GM18951 (cell line): ENCODE measurements at regions not wholly inside any gene's neighbourhood (a gene's known extent, or its start where the extent isn't known, plus 50 kb on each side); places are given as distances from the start of the nearest gene placed in this dataset.
"Not testable (repeated sequence)": the region's sequence is repeated elsewhere in the genome, so short reads cannot be mapped to it uniquely, and the experiment has no call there.

Experiments used
- in situ Hi-C: fragments of 300-500 bp; cut with MboI; formaldehyde crosslinking; loops from one replicate; pipeline ENCODE4 v1.12.0; 2022; ENCODE audit warnings: low sequenced_read_pairs, mixed read lengths, inconsistent platforms; ENCODE audit not compliant: unreplicated experiment

DNA sequence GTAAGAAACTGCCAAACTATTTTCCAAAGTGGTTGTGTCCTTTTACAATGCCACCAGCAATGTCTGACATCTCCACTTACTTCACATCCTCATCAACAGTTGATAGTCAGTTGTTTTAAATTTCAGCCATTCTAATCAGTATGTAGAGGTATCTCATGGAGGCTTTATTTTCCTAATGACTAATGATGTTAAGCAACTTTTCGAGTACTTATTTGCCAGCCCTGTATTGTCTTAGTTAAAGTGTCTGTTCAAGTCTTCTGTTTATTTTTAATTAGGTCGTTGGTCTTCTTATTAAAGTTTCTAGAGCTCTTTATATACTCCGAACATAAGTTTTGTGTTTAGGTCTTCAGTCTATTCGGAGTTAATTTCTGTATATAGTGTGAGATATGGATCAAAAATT lies 54.9 kb upstream of the NBPF12 start:
- in situ Hi-C loops = not testable (repeated sequence)

DNA sequence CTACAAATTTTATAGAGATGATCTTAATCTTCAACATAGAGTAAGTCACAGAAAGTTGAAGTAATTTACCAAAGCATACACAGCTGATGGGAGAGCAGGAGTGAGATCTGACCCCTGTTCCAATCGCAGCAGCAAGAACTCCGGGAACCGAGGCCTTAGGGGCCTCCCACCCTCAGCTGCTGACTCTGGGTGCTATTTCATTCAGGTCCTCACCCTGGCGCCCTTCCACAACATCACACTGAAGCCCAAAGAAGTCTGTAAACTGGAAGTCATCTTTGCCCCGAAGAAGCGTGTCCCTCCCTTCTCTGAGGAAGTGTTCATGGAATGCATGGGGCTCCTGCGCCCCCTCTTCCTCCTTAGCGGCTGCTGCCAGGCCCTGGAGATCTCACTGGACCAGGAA lies 57.0 kb upstream of the NBPF12 start:
- in situ Hi-C loops = not testable (repeated sequence)

DNA sequence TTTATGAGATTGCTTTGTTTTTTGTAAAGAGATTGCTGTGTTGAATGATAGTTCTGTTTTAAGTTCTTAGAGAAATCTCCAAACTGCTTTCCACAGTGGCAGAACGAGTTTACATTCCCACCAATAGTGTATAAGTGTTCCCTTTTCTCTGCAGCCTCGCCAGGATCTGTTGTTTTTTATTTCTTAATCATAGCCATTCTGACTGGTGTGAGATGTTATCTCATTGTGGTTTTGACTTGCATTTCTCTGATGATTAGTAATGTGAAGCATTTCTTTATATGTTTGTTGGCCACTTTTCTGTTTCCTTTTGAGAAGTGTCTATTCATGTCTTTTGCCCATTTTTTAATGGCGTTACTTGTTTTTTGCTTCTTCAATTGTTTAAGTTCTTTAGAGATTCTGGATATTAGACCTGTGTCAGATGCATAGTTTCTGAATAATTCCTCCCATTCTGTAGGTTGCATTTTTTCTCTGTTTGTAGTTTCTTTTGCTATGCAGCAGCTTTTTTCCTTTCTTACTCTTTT lies 74.3 kb upstream of the NBPF12 start:
- in situ Hi-C loops = not testable (repeated sequence)

DNA sequence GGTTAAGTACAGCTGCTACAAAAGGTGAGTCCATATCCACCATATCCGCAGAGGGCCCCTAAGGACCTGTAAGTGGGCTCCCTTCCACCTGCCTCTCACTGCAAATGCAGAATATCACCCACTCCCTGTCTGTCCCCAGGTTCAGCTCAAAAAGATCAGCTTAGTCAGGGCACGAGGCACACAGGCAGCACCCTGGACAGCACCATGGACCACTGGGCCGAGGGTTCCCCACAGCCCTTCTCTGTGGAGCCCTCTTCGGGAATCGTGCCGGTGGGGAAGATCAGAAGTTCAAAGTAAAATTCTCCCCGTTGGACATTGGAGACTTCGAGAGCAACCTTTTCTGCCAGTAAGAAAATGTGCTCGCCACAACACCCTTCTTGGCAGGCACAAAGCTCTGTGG lies 85.0 kb upstream of the NBPF12 start:
- in situ Hi-C loops = not testable (repeated sequence)

DNA sequence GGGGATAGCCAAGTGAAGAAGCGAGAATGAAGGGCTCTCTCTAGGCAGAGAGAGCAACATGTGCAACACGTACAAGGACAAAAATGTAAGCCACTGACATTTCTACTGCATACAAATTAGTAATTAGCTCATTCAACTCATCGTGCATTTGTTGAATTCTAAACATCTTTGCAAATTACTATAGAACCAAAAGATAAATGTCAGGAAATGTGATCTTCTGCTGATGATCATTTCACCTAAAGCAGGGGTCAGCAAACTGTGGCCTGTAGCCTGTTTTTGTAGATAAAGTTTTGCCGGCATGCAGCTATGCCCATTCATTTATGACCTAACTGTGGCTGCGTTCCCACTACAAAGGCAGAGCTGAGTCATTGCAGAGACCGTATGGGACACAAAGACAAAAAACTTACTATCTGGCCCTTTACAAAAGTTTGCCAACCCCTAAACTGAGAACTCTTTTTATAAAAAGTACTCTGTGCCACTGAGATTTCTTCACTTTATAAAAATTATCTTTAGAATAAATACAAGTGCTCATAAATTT lies 87.7 kb upstream of the NBPF12 start:
- in situ Hi-C loops = not testable (repeated sequence)

DNA sequence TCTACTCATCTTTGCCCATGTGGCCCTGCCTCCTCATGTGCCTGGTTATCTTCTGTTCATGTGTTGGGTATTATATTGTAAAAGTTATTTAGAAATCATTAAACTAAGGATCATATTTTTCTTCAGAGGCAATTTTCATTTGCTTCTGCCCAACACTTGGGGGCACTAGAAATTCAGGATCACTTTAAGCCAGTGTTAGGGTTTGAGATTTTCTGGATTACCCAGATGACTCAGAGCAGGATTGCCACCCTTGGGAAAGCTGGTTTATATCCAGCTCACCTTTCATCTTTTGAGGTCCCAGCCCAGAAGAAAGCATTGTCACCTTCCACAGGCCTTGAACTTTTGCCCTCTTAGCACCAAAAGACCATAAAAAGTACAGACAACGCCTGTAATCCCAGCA lies 99.4 kb upstream of the NBPF12 start:
- in situ Hi-C loops = not testable (repeated sequence)

DNA sequence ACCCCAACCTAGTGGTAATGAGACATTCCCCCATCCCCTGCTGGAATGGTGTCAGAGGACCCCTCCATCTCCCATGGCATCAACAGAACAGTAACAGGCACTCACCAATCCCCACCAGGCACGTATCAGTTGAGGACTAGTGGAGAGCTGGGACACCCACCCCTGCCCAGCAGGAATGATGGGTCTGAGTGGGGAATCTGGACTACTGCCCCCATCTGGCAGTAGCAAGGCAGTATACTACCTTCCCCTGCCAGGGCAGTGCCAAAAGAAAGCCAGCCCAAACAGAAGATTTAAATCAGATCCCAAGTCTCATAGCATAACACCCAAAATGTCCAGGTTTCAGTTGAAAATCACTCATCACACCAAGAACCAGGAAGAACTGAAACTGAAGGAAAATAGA lies 111.2 kb upstream of the NBPF12 start:
- in situ Hi-C loops = not testable (repeated sequence)

DNA sequence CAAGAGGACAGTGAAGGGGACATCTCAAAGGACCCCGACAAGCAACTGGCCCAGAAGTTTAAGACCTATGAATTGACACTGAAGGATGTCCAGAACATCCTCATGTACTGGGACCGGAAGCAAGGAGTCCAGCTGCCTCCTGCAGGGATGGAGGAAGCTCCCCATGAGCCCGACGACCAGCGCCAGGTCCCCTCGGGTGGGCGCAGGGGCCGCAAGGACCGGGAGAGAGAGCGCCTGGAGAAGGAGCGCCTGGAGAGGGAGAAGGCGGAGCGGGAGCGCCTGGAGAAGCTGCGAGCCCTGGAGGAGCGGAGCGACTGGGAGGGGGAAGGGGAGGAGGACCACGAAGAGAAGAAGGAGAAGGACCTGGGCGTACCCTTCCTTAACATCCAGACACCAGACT lies 143.9 kb upstream of the NBPF12 start:
- in situ Hi-C loops = not testable (repeated sequence)

DNA sequence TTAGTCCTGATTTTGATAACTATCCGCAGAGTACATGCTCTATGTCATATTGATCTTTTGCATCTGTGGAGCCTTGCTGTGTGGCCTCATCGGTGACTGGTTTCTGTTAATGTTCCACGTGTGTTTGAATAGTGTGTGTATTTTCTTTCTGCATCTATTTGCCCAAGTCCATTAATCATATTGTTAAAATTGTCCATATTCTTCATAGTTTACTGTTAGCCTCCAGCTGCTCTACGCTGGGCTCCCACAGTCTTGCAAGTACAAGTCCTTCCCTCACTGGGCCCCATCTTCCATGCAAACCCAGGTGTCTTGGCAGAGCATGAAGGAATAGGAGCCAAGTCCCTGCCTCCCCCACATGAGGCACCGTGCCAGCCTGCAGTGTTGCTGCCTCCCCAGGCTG lies 145.4 kb upstream of the NBPF12 start:
- in situ Hi-C loops = not testable (repeated sequence)

DNA sequence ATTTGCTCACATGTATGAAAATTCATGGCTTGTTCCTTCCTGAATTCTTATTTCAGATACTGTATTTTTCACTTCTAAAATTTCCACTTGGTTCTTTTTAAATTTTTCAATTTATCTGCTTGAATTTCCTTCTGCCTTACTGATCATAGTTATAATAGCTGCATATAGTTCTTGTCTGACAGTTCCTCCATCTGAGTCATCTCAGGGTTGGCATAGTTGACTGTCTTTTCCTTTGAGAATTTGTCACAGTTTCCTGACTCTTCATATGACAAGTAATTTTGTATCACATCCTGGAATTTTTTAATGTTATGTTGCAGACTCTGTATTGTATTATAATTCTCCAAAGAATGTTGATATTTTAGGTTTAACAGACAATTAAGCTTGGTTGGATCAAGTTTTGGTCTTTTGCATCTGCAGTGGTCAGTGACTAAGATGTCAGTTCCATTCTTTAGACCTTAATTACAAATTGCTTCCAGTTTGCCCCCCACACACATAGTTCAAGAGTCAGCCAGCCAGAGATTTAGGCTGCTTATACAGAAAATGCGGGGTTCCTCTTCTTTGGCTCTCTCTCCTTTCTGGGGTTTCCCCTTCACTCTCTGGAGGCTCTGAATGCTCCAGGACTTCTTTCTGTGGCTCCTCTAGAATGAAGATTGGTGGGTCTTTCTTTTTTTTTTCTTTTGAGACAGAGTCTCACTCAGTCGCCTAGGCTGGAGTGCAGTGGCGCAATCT lies 153.7 kb upstream of the NBPF12 start:
- in situ Hi-C loops = not testable (repeated sequence)

DNA sequence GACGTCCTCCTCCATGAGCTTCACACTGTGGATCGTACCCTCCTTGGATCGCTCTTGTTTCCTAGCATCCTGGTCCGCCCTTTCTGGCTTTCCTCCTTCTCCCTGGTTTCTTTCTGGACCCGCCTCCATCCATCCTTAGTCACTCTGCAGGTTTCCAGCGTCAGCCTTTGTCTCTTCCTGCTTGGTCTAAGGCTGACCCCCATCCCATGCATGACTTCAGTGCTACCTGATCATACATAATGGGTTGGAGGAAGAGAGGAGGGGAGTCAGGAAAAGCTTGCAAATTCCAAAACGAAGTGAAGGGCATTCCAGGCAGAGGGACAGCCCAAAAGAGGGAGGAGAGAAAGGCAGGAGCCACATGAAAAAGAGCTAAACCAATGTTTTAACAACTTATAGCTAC lies 156.9 kb upstream of the NBPF12 start:
- in situ Hi-C loops = not testable (repeated sequence)

DNA sequence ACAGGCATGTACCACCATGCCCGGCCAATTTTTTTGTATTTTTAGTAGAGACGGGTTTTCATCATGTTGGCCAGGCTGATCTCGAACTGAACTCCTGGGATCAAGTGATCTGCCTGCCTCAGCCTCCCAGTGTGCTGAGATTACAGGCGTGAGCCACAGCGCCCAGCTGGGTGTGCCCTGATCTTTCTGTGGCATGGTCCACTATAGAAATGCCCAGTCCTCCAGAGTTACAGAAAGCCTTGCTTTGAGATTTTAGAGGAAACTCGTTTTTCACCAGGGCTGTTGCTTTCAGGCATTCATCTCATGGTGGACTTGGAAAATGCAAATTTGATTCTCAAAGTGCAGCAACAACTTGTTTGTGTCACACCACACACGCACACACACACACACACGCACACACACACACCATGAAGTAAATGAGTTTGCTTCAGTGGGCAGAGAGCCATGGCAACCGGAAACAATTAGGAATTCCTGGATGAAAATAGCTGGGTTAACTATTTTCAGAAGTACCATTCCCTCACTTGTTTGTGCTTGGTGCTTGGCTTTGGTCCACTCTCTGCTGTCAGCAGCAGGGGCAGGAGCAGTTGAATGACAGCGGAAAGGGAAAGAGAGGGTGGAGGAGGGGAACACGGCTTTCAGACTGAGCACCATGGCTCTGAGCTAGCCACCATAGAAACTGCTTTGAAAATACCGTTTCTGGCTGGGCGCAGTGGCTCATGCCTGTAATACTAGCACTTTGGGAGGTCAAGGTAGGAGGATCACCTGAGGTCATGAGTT lies 160.1 kb upstream of the NBPF12 start:
- in situ Hi-C loops = not testable (repeated sequence)

DNA sequence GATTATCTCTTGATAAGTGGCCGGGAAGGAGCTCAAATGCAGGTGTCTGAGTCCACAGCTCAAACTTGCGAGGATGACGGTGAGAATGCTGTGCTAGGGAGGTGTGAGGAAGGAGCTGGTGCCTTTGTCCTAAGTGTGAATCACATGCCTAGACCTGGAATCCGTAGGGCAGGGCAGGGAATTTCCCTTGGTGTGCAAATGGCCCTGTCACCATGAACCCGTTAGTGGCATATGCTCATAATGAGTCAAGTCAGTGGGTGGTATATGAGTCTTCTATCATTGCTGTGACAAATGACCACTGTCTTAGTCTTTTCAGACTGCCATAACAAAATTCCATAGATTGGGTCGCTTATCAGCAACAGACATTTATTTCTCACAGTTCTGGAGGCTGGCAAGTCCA lies 163.1 kb upstream of the NBPF12 start:
- in situ Hi-C loops = not testable (repeated sequence)

DNA sequence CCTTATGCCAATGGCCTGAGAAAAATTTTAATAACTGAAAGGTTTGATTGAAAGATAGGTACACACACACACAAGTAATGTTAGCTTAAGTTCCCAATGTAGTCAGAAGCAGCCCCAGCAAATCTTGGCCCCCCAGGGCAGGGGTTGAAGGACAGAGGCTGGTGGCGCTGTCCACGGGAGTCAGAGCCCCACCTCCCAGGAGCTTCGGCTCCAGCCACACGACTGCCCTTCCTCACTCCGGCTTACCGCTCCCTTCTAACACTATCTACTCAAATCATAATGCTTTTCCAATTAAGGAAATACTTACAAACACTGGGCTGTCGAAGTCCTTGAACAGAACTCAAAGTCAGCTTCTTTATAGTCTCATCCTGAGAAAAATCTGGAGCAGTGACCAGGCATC lies 163.9 kb upstream of the NBPF12 start:
- in situ Hi-C loops = not testable (repeated sequence)

DNA sequence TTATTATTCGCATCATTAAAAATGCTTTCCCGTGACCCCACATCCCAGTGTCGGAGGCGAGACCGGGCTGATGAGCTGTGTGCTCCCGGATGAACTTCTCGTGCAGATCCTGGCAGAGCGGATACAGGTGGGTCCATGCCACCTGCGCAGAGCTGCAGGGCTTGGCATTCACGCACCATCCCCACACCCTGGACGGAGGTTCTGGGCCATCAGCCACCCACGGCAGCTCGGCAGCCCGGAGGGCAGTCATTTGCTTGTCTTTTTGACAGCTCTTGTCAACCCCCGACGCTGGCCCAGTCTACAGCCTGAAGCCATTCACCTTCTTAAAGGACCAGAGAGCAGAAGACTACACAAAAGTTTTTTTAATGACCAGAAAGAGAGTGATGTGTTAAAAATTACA lies 166.7 kb upstream of the NBPF12 start:
- in situ Hi-C loops = not testable (repeated sequence)

DNA sequence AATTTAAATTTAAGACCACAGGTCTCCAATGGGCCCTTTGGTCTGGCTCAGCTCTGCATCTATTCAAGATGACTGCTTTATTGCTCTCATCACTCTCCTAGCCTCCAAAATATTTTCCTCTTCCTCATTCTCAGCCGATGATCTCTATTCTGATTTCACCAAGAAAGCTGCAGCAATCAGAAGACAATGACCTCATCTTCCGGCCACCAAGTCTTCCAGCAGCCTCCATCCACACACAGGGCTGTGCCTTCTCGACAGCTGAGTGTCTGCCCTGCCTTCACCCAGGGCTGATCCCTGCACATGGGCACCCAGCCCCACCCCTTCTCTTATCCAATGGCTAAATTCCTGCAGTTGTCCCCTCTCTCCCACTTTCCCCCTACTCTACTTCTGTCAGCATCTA lies 167.1 kb upstream of the NBPF12 start:
- in situ Hi-C loops = not testable (repeated sequence)

DNA sequence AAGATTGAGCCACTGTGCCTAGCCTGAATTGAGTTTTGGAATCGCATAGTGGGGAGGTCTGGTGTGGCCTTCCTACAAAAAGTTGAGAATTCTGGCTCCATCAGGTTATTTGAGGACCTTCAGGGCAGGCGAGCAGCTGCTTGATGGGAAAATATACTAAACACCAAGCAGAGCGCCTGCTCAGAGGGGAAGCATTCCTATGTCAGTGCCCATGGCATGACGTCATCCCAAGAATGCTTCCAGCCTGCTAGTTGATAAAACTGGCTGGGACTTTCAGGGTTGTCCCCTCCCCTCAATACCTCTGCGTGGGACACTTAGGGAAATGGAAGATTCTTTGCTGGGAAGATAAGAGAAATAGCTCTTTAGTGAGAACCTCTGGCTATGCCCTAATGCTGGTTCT lies 174.9 kb upstream of the NBPF12 start:
- in situ Hi-C loops = not testable (repeated sequence)

DNA sequence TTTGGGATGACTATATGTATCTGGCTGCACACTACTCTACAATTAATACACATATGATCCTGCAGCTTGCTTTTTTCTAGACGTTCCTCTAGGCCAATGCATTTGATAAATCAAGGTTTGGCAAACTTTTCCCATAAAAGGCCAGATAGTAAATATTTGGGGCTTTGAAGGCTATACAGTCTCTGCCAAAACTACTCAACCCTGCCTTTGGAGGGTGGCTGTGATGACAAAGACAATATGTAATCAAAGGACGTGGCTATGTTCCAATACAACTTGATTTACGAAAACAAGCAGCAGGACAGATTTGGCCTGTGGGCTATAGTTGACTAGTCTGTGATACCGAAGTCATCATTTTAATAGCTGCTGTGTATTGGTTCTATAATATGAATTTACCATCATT lies 181.3 kb upstream of the NBPF12 start:
- in situ Hi-C loops = not testable (repeated sequence)

DNA sequence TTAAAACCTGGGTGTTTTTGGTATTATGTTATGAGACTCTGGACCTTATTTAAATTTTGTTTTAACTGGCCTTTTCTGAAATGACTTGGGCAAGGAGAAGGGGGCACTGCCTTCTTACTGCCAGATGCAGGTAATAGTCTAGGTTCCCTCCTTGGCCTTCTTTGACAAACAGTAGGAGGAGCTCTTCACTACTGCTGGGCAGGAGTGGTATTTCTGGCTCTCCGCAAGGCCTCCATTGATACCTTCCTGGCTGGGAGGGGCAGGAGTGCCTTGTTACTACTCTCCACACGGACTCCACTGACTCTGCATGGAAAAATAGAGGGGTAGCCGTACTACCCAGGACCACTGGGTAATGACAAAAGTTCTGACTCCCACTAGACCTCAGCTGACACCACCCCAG lies 189.4 kb upstream of the NBPF12 start:
- in situ Hi-C loops = not testable (repeated sequence)

DNA sequence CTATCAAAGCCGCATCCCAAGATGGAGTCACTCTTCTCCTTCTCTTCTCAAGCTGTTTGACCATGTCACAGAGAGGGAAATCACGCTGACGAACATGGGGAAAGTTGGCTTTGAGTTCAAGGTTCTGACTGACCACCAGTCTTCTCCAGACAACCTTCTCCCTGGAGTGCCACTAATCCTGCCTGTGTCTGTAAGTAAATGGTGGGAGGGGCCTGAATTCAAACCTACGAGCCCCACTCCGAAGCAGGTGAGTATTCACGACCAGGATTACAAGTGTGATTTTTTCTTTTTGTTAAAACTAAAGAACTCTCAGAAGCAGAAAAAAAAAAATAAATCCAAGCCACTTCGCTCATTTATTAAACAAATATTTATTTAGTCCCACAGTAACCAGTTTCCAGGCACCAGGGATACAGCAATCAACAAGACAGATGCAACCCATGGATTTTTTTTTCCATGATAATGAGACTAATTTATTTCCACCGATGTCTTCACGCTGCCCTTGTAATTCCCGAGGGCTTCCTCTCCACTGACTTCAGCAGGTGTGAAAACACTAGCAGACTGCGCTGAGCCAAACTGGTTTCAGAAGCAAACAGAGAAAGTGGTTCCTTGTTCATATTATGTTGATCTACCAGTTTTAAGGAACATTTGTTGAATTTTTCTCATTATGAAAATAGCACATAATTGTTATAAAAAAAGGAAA lies 206.0 kb upstream of the NBPF12 start:
- in situ Hi-C loops = not testable (repeated sequence)
